ENCODE measurements at regions not wholly inside any gene's neighbourhood (a gene's known extent, or its start where the extent isn't known, plus 50 kb on each side); places are given as distances from the start of the nearest gene placed in this dataset.
"Not testable (repeated sequence)": the region's sequence is repeated elsewhere in the genome, so short reads cannot be mapped to it uniquely, and the experiment has no call there.

- DNase-seq: no peak
These were observed 100.9 kb downstream of the NAV1 start for GRCh38 chr1:201639826-201640225.

- peak; percentile 51 for DNase-seq
These were observed 101.7 kb downstream of the NAV1 start for GRCh38 chr1:201640624-201641023.

GRCh38 chr1:201641524-201642253 lies 102.8 kb downstream of the NAV1 start:
- no peak for DNase-seq

DNA sequence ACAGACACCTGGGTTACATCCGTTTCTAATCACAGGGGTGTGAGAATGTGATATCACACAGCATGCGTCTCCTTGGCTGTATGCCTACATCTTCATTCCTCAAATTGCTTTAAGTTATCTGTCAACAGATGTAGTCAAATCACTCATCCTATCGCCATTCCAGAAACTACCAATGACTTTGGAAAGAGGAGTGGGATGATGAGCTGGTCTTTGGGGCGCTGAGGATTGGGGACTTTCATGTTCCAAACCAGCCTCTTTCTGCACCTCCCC lies 104.8 kb downstream of the NAV1 start:
- DNase-seq: no peak

- DNase-seq: no peak
These were observed 105.3 kb downstream of the NAV1 start for GRCh38 chr1:201644197-201644596.

- DNase-seq: not testable (repeated sequence)
These were observed 106.1 kb downstream of the NAV1 start for GRCh38 chr1:201645000-201645399.

DNA sequence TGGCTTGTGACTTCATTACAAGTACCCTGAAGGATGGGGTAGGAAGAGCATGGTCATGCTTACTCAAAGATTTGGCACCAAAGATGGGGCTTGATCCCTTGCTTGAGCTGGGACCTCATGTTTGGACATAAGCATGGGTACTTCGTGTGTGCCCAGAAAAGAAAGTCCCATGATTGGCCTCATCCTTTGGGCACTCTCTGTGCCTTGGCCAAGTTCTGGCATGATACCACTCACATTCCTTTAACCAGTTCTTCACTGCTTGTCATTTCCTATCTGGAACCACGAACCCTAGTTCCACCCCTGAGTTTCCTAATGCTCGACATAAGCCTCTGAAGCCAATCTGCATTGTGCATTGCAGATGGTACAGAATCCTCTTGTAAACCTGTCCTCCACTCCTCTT lies 107.0 kb downstream of the NAV1 start:
- peak; percentile 27 for DNase-seq

GRCh38 chr1:201646411-201647022 lies 107.6 kb downstream of the NAV1 start:
- DNase-seq: no peak

GRCh38 chr1:201647094-201647493 lies 108.2 kb downstream of the NAV1 start:
- peak; percentile 31 for DNase-seq

DNA sequence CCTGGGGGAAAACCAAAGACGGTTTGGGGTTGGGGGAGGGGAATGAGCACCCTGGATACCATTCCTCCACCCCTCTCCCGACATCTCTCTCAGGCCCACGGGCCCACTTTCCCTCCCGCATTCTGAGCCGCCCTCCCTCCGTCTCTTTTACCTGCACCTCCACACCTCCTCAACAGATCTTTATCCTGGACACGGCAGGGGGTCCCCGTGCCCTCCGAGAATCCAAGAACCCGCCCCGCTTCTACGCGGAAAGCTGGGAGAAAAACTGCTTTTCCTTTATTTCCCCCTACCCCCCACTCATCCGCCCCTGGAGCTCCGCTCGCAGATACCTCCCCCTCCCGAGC lies 108.8 kb downstream of the NAV1 start:
- DNase-seq: no peak

GRCh38 chr1:201648066-201648906 lies 109.4 kb downstream of the NAV1 start:
- DNase-seq: peak; percentile 75

DNA sequence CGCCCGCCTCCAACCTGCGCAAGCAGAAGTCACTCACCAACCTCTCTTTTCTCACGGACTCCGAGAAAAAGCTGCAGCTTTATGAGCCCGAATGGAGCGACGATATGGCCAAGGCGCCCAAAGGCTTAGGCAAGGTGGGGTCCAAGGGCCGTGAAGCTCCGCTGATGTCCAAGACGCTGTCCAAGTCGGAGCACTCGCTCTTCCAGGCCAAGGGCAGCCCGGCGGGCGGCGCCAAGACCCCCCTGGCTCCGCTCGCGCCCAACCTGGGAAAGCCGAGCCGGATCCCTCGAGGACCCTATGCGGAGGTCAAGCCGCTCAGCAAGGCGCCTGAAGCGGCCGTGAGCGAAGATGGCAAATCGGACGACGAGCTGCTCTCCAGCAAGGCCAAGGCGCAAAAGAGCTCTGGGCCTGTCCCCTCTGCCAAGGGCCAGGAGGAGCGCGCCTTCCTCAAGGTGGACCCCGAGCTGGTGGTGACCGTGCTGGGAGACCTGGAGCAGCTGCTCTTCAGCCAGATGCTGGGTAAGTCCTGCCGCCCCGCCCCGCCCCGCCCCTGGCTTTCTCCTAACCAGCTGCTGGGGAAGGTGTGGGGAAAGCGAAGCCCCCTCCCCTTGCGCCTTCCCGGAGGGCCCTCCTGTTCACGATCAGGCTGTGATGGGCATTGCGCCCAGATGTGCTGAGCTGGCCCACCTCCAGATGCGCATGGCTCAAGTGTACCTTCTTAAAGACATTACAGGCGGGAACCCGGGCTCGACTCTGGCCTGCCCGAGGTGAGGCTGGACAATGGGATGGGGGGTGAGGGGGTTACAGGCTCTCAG lies 110.2 kb downstream of the NAV1 start:
- peak; percentile 75 for DNase-seq

GRCh38 chr1:201649761-201650622 lies 111.1 kb downstream of the NAV1 start:
- DNase-seq: peak; percentile 85

- DNase-seq: no peak
These were observed 111.7 kb downstream of the NAV1 start for GRCh38 chr1:201650623-201650933.

- peak; percentile 72 for DNase-seq
These were observed 113.3 kb downstream of the NAV1 start for GRCh38 chr1:201652181-201652580.

DNA sequence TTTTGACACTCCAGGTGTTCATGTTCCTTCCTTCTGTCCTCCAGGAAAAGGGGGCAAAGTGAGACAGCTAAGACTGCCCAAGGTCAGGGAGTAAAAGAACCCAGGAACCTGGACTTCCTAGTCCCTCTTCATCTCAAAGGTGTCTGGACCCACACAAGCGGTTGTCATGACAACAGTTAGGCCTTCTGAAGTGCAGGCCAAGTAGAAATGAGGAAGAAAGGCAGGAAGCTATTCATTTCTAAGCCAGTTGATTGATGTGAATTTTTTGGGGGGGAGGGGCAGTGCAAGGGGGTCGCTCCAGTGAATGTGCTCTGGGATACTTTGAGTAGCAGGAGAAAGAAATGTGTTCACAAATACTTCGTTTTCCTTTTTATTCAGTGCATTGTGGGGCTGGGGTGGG lies 114.3 kb downstream of the NAV1 start:
- no peak for DNase-seq

GRCh38 chr1:201653883-201654282 lies 115.0 kb downstream of the NAV1 start:
- no peak for DNase-seq

GRCh38 chr1:201655243-201655642 lies 116.3 kb downstream of the NAV1 start:
- DNase-seq: no peak

DNA sequence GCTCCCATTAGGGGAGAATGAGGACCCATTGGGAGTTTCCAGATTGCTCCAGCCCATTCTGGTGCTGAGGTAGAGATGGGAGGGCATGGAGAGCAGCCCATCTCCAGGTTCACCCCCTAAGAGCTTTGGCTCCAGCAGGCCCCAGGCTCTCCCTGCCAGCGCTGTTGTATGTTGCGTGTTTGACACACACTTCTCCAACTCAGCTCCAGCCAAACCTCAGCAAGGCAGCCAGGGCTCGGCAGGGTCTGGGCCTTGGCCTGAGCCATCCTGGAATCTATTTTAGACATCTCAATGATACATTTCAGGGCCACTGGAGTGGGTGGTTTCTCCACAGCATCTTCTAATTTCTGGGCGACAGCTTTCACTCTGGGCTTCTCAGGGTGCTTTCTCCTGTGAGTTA lies 117.0 kb downstream of the NAV1 start:
- no peak for DNase-seq

DNA sequence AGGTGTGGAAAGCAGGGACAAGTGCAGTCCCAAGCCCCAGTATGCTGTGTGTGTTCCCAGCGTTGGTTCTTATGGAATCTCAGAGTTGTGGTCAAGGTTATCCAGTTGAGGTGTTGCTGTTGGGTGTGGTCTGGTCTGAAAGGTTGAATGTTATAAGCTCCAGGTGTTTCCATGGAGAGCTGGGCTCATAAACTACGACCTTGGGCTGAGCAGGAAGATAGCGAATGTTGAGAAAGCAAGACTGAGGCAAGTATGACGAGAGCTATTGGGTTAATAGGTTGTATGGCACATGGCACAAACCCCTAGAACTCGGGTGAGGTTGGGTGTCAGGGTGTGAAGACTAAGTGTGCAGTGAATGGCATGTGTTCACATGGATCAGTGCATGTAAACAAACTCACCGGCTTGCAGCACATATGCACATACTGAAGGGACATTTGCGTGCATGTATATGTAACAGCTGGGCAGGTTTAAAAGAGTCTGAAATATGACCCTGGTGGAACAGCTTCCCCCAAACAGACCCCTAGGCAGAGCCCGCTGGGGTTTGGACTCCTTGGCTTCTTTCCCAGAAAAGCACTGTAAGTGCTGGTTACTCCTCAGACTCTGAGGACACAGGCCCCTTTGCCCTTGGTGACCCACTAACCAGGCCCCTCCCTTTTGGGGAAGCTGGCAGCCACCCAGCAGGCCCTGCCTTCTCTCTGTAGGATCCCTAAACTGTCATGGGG lies 117.5 kb downstream of the NAV1 start:
- DNase-seq: peak; percentile 88

DNA sequence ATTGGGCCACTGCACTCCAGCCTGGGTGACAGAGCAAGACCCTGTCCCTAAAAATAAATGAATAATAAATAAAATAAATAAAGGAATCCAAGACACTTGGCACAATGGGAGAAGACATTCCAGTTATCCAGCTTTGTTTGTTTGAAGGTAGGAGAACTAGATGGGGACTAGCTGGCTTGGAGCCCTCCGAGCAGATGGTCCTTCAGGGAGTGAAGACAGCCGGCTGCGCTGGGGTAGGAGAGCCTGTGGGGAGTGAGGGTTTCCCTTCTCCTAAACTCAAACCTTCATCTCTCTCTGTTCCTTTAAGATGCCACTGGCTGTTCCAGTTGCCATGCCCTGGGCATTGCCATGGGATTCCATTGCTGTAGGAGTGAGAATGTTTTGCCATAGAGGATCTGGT lies 120.6 kb downstream of the NAV1 start:
- peak; percentile 35 for DNase-seq

All from NCI-H82 (cell line).